ENCODE measurements at regions not wholly inside any gene's neighbourhood (a gene's known extent, or its start where the extent isn't known, plus 50 kb on each side); places are given as distances from the start of the nearest gene placed in this dataset.

DNA sequence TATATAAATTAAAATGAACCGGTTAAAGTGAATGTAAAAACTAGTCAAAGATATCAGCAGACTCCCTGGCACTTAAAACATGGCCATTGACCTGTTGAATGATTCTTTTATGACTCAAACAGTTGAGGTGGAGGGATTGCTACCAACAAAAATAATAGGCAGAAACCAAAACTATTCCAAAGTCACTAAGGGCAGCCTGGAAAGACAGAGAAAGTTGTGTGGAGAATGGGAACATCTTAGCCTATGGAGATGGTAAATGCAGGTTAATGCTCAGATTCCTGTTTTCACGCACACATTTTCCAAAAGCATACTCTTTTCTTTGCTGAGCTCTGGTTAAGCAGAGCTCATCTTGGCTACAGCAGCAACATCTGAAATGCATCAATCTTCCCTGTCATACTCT lies 553.5 kb downstream of the HACE1 start:
- Histone ChIP-seq H3K4me3 (ENCODE audit: extremely low read depth in 1 of 4, insufficient read depth in 2 of 4, low read depth in 3 of 4, low read length in 4 of 4) (no peak overlapping the region), H3K27ac (ENCODE audit: low read depth, low read length) (no peak overlapping the region), H3K14ac (ENCODE audit: insufficient read length) (no peak overlapping the region), H4K5ac (ENCODE audit: insufficient read length, low read depth, low read length) (no peak overlapping the region), H3K56ac (replicated peaks; ENCODE audit: insufficient read length, low read depth, low read length) (no peak overlapping the region), H3K23ac (ENCODE audit: insufficient read length) (no peak overlapping the region), H2BK5ac (ENCODE audit: low read depth, low read length) (no peak overlapping the region), H3K4me1 (replicated peaks in 1 of 4; ENCODE audit: control insufficient read depth in 3 of 4, insufficient read depth in 4 of 4, low read length in 3 of 4) (no peaks in the 10 kb centered on the region), H3K79me2 (ENCODE audit: control insufficient read depth in 1 of 2, insufficient read depth in 2 of 2, low read length in 2 of 2) (no peaks in the 10 kb centered on the region), H4K20me1 (replicated peaks in 1 of 2; ENCODE audit: control insufficient read depth in 1 of 2, insufficient read depth in 2 of 2, low read length in 2 of 2) (no peaks in the 10 kb centered on the region), H2BK20ac (ENCODE audit: low read length) (no peak overlapping the region), H3K23me2 (ENCODE audit: low read depth, low read length) (no peaks in the 10 kb centered on the region), H3K4me2 (ENCODE audit: insufficient read depth in 1 of 2, low read depth in 2 of 2, low read length in 2 of 2) (no peak overlapping the region), H3K9me3 (ENCODE audit: insufficient read depth in 2 of 2, low read depth in 1 of 2, low read length in 1 of 2) (no peaks in the 10 kb centered on the region), H4K8ac (ENCODE audit: extremely low read depth, insufficient read depth, low read length) (no peak overlapping the region), H3K4ac (replicated peaks; ENCODE audit: insufficient read length, low read depth, low read length) (no peak overlapping the region), H2BK12ac (ENCODE audit: low read depth, low read length) (no peak overlapping the region), H3K27me3 (replicated peaks in 1 of 4; ENCODE audit: control insufficient read depth in 3 of 4, extremely low read depth in 1 of 4, insufficient read depth in 3 of 4, low read length in 3 of 4) (no peaks in the 10 kb centered on the region), H3K79me1 (ENCODE audit: low read depth, low read length) (no peaks in the 10 kb centered on the region), H2AK5ac (ENCODE audit: low read depth, low read length) (no peak overlapping the region), H3K9ac (replicated peaks in 1 of 4; ENCODE audit: extremely low read depth in 1 of 4, low read depth in 3 of 4, low read length in 3 of 4) (no peak overlapping the region), H2BK15ac (ENCODE audit: low read length) (no peak overlapping the region), H2BK120ac (replicated peaks; ENCODE audit: low read depth, low read length) (no peak overlapping the region), H3K18ac (ENCODE audit: extremely low read depth, low read length) (no peak overlapping the region), H4K91ac (replicated peaks; ENCODE audit: insufficient read length, low read length) (no peak overlapping the region), H2AFZ (ENCODE audit: low read length) (no peak overlapping the region), H3K36me3 (ENCODE audit: control insufficient read depth in 2 of 4, insufficient read depth in 4 of 4, low read length in 3 of 4) (no peaks in the 10 kb centered on the region)
- DNase-seq (ENCODE audit: low read depth in 1 of 2, low spot score in 2 of 2): no peak
- POLR2A ChIA-PET (ENCODE audit: partially characterized antibody): no interaction called here
- no peak for FAIRE-seq
- CTCF ChIA-PET (ENCODE audit: partially characterized antibody): interaction anchor here (0.8 to 1.6 kb wide), 3 partner anchors 18 to 78 kb away, joined by 3 to 4 read pairs (median 3); no protein-coding TSS in a partner anchor
- WGBS, 2 experiments (ENCODE audit: extremely low coverage in 1 of 2, insufficient coverage in 1 of 2, insufficient read length in 1 of 2, insufficient replicate concordance in 2 of 2, low coverage in 1 of 2, low lambda C conversion rate in 2 of 2, missing lambda C conversion rate in 1 of 2): 91% methylated on average over 2 of the region's 2 CpGs; no CpG with 5 or more reads in 1 of the 2 experiments
- no peak for TF ChIP-seq SP4 (IDR thresholded peaks at IDR 0.05; ENCODE audit: low read length)
- no peak for TF ChIP-seq BRCA1 (IDR thresholded peaks at IDR 0.05; ENCODE audit: low read depth, low read length)
- TF ChIP-seq GABPA (IDR thresholded peaks at IDR 0.05; ENCODE audit: borderline replicate concordance, insufficient read depth, low read length): no peak
- no peak for TF ChIP-seq CBX5 (IDR thresholded peaks at IDR 0.05; ENCODE audit: low read depth, low read length)
- TF ChIP-seq GTF2F1 (IDR thresholded peaks at IDR 0.05; ENCODE audit: borderline replicate concordance, low read depth, low read length): no peak
- TF ChIP-seq, protein P1, sequence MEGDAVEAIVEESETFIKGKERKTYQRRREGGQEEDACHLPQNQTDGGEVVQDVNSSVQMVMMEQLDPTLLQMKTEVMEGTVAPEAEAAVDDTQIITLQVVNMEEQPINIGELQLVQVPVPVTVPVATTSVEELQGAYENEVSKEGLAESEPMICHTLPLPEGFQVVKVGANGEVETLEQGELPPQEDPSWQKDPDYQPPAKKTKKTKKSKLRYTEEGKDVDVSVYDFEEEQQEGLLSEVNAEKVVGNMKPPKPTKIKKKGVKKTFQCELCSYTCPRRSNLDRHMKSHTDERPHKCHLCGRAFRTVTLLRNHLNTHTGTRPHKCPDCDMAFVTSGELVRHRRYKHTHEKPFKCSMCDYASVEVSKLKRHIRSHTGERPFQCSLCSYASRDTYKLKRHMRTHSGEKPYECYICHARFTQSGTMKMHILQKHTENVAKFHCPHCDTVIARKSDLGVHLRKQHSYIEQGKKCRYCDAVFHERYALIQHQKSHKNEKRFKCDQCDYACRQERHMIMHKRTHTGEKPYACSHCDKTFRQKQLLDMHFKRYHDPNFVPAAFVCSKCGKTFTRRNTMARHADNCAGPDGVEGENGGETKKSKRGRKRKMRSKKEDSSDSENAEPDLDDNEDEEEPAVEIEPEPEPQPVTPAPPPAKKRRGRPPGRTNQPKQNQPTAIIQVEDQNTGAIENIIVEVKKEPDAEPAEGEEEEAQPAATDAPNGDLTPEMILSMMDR (IDR thresholded peaks at IDR 0.05; ENCODE audit: control extremely low read depth in 1 of 3, insufficient read depth in 1 of 3, low read depth in 1 of 3, low read length in 3 of 3): no peak
- TF ChIP-seq SIN3A (conservative IDR thresholded peaks at IDR 0.05 in 1 of 2, IDR thresholded peaks at IDR 0.05 in 1 of 2; ENCODE audit: low read depth in 1 of 2, low read length in 2 of 2): no peak
- no peak for TF ChIP-seq BACH1 (IDR thresholded peaks at IDR 0.05; ENCODE audit: low read length)
- TF ChIP-seq, protein P2, sequence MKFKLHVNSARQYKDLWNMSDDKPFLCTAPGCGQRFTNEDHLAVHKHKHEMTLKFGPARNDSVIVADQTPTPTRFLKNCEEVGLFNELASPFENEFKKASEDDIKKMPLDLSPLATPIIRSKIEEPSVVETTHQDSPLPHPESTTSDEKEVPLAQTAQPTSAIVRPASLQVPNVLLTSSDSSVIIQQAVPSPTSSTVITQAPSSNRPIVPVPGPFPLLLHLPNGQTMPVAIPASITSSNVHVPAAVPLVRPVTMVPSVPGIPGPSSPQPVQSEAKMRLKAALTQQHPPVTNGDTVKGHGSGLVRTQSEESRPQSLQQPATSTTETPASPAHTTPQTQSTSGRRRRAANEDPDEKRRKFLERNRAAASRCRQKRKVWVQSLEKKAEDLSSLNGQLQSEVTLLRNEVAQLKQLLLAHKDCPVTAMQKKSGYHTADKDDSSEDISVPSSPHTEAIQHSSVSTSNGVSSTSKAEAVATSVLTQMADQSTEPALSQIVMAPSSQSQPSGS (IDR thresholded peaks at IDR 0.05; ENCODE audit: low read length): no peak
- TF ChIP-seq, protein P3, sequence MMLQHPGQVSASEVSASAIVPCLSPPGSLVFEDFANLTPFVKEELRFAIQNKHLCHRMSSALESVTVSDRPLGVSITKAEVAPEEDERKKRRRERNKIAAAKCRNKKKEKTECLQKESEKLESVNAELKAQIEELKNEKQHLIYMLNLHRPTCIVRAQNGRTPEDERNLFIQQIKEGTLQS (IDR thresholded peaks at IDR 0.05; ENCODE audit: insufficient read depth, low read depth, low read length): no peak

All from H1 (cell line).